H9 (cell line): ENCODE measurements at regions not wholly inside any gene's neighbourhood (a gene's known extent, or its start where the extent isn't known, plus 50 kb on each side); places are given as distances from the start of the nearest gene placed in this dataset.

Experiments
- DNase-seq: peaks from one replicate; pipeline ENCODE4 v3.0.0-alpha.2; 2017
- H2AFZ ChIP-seq: one replicate; pipeline ENCODE4 v1.6.1; 2013; ENCODE audit warnings: mild to moderate bottlenecking, low read length, control low read depth, moderate library complexity
- H2AK5ac ChIP-seq: 2 replicates; pipeline ENCODE4 v1.6.1; 2013; ENCODE audit warnings: low read length, control low read depth, mixed read lengths; ENCODE audit not compliant: insufficient read length
- H2BK120ac ChIP-seq: one replicate; pipeline ENCODE4 v1.6.1; 2013; ENCODE audit warnings: low read depth, mild to moderate bottlenecking, low read length, control low read depth, inconsistent platforms; ENCODE audit not compliant: poor library complexity, severe bottlenecking
- H2BK12ac ChIP-seq: 2 replicates; pipeline ENCODE4 v1.6.1; 2013; ENCODE audit warnings: low read length, control low read depth, mixed read lengths, low read depth; ENCODE audit not compliant: insufficient read length
- H2BK15ac ChIP-seq: 2 replicates; pipeline ENCODE4 v1.6.1; 2013; ENCODE audit warnings: low read depth, low read length, control low read depth
- H2BK20ac ChIP-seq: one replicate; pipeline ENCODE4 v1.6.1; 2013; ENCODE audit warnings: low read depth, mild to moderate bottlenecking, low read length, control low read depth, inconsistent platforms; ENCODE audit not compliant: poor library complexity, severe bottlenecking
- H2BK5ac ChIP-seq: 2 replicates; pipeline ENCODE4 v1.6.1; 2013; ENCODE audit warnings: low read length, control low read depth, mixed read lengths; ENCODE audit not compliant: insufficient read length
- H3K14ac ChIP-seq: 2 replicates; pipeline ENCODE4 v1.6.1; 2013; ENCODE audit warnings: low read length, control low read depth; ENCODE audit not compliant: insufficient read depth
- H3K18ac ChIP-seq: 2 replicates; pipeline ENCODE4 v1.6.1; 2013; ENCODE audit warnings: low read depth, mild to moderate bottlenecking, mixed read lengths, low read length, control low read depth; ENCODE audit not compliant: insufficient read length
- H3K23ac ChIP-seq: 2 replicates; pipeline ENCODE4 v1.6.1; 2013; ENCODE audit warnings: low read length, control low read depth, mixed read lengths, low read depth; ENCODE audit not compliant: insufficient read length
- H3K23me2 ChIP-seq: 2 replicates; pipeline ENCODE4 v1.6.1; 2013; ENCODE audit warnings: low read depth, mild to moderate bottlenecking, mixed read lengths, low read length, control low read depth; ENCODE audit not compliant: insufficient read length, poor library complexity, severe bottlenecking
- H3K27ac ChIP-seq: 2 replicates; pipeline ENCODE4 v1.5.1; 2013; ENCODE audit warnings: low read length, control low read depth, mixed read lengths, low read depth; ENCODE audit not compliant: insufficient read length
- H3K27me3 ChIP-seq: 2 replicates; pipeline ENCODE4 v1.6.1; 2013; ENCODE audit warnings: low read length, control low read depth, inconsistent platforms; ENCODE audit not compliant: insufficient read depth
- H3K4ac ChIP-seq: 2 replicates; pipeline ENCODE4 v1.6.1; 2013; ENCODE audit warnings: low read depth, mild to moderate bottlenecking, control low read depth, inconsistent platforms, low read length, moderate library complexity
- H3K4me1 ChIP-seq: 2 replicates; pipeline ENCODE4 v1.6.1; 2013; ENCODE audit warnings: low read length, control low read depth, inconsistent platforms; ENCODE audit not compliant: insufficient read depth
- H3K4me2 ChIP-seq: 2 replicates; pipeline ENCODE4 v1.6.1; 2013; ENCODE audit warnings: low read length, control low read depth, mixed read lengths; ENCODE audit not compliant: insufficient read length, insufficient read depth
- H3K56ac ChIP-seq: 2 replicates; pipeline ENCODE4 v1.6.1; 2013; ENCODE audit warnings: low read depth, mild to moderate bottlenecking, mixed read lengths, low read length, control low read depth; ENCODE audit not compliant: insufficient read length
- H3K79me1 ChIP-seq: 2 replicates; pipeline ENCODE4 v1.6.1; 2013; ENCODE audit warnings: low read depth, mild to moderate bottlenecking, moderate library complexity, low read length, control low read depth, inconsistent platforms; ENCODE audit not compliant: insufficient read depth, poor library complexity, severe bottlenecking
- H3K79me2 ChIP-seq: 2 replicates; pipeline ENCODE4 v1.6.1; 2013; ENCODE audit warnings: low read length, control low read depth, inconsistent platforms; ENCODE audit not compliant: insufficient read depth
- H3K9ac ChIP-seq: 2 replicates; pipeline ENCODE4 v1.6.1; 2013; ENCODE audit warnings: low read length, control low read depth, mixed read lengths; ENCODE audit not compliant: insufficient read length; ENCODE audit errors: extremely low read depth
- H3K9me3 ChIP-seq: one replicate; pipeline ENCODE4 v1.6.1; 2013; ENCODE audit warnings: low read depth, low read length, inconsistent platforms; ENCODE audit not compliant: control insufficient read depth
- H3T11ph ChIP-seq: one replicate; pipeline ENCODE4 v1.6.1; 2013; ENCODE audit warnings: mild to moderate bottlenecking, low read length, control low read depth, inconsistent platforms
- H4K20me1 ChIP-seq: one replicate; pipeline ENCODE4 v1.6.1; 2013; ENCODE audit not compliant: control insufficient read depth, insufficient read length, insufficient read depth
- H4K5ac ChIP-seq: 2 replicates; pipeline ENCODE4 v1.6.1; 2013; ENCODE audit warnings: low read depth, mild to moderate bottlenecking, mixed read lengths, low read length, control low read depth; ENCODE audit not compliant: insufficient read length
- H4K8ac ChIP-seq: replicated peaks from 2 replicates; pipeline ENCODE4 v1.6.1; 2013; ENCODE audit warnings: low read length, control low read depth, mixed read lengths, low read depth; ENCODE audit not compliant: insufficient read length
- H4K91ac ChIP-seq: 2 replicates; pipeline ENCODE4 v1.6.1; 2013; ENCODE audit warnings: low read depth, mild to moderate bottlenecking, moderate library complexity, mixed read lengths, low read length, control low read depth; ENCODE audit not compliant: insufficient read length
- H3K27ac Mint-ChIP-seq, 3 experiments: 2 replicates in 2 of 3; 3 replicates in 1 of 3; pipeline ENCODE4 v1.8.0; 2020 to 2021; ENCODE audit warnings: mixed read lengths in 3 of 3, mild to moderate bottlenecking in 1 of 3, moderate library complexity in 1 of 3
- H3K27me3 Mint-ChIP-seq: 2 replicates; pipeline ENCODE4 v1.8.0; 2021; ENCODE audit warnings: low read depth, mild to moderate bottlenecking, moderate library complexity, mixed read lengths
- H3K36me3 Mint-ChIP-seq, 3 experiments: 2 replicates in 2 of 3; 3 replicates in 1 of 3; pipeline ENCODE4 v1.8.0; 2020 to 2021; ENCODE audit warnings: low read depth in 3 of 3, mixed read lengths in 3 of 3; ENCODE audit not compliant: insufficient read depth in 1 of 3
- H3K4me1 Mint-ChIP-seq, 2 experiments: 2 replicates each; pipeline ENCODE4 v1.8.0; 2020; ENCODE audit warnings: mixed read lengths in 2 of 2
- H3K4me3 Mint-ChIP-seq, 2 experiments: 2 replicates in 1 of 2; 3 replicates in 1 of 2; pipeline ENCODE4 v1.8.0; 2020 to 2021; ENCODE audit warnings: mild to moderate bottlenecking in 2 of 2, mixed read lengths in 2 of 2, moderate library complexity in 1 of 2
- H3K9me3 Mint-ChIP-seq, 2 experiments: 2 replicates in 1 of 2; 3 replicates in 1 of 2; pipeline ENCODE4 v1.8.0; 2020; ENCODE audit warnings: mild to moderate bottlenecking in 2 of 2, mixed read lengths in 2 of 2, moderate library complexity in 1 of 2
- WGBS: extraction: QIAGEN DNeasy Blood & Tissue Kit; methylation state at CpG from one replicate; pipeline ENCODE4 v1.1.7; 2013; ENCODE audit warnings: missing lambda C conversion rate, low lambda C conversion rate, mixed read lengths; ENCODE audit not compliant: insufficient read length; ENCODE audit errors: extremely low coverage; 5-methylcytosine and 5-hydroxymethylcytosine counted together
- TF ChIP-seq, protein P1 (sequence below): fragments of 200-600 bp; sonication (generic); conservative IDR thresholded peaks from 3 replicates; pipeline ENCODE4 v1.8.0; 2021; ENCODE audit warnings: antibody characterized with exemption, mild to moderate bottlenecking

GRCh38 chr7:35530124-35531109 lies 164.5 kb downstream of the HERPUD2 start:
- H3K23me2 ChIP-seq = no peaks in the 10 kb centered on the region
- no peak overlapping the region for H4K5ac ChIP-seq
- peaks cover 0 to 4% of the 10 kb centered on the region in 2 experiments; a peak in 2 of 5 replicates for H3K9me3 Mint-ChIP-seq
- H3K4ac ChIP-seq = no peak overlapping the region
- H2BK20ac ChIP-seq = no peak overlapping the region
- H3K27me3 ChIP-seq = no peaks in the 10 kb centered on the region
- H2BK5ac ChIP-seq = no peak overlapping the region
- no peak overlapping the region for H4K8ac ChIP-seq
- no peak overlapping the region for H2BK120ac ChIP-seq
- TF ChIP-seq, protein P1, sequence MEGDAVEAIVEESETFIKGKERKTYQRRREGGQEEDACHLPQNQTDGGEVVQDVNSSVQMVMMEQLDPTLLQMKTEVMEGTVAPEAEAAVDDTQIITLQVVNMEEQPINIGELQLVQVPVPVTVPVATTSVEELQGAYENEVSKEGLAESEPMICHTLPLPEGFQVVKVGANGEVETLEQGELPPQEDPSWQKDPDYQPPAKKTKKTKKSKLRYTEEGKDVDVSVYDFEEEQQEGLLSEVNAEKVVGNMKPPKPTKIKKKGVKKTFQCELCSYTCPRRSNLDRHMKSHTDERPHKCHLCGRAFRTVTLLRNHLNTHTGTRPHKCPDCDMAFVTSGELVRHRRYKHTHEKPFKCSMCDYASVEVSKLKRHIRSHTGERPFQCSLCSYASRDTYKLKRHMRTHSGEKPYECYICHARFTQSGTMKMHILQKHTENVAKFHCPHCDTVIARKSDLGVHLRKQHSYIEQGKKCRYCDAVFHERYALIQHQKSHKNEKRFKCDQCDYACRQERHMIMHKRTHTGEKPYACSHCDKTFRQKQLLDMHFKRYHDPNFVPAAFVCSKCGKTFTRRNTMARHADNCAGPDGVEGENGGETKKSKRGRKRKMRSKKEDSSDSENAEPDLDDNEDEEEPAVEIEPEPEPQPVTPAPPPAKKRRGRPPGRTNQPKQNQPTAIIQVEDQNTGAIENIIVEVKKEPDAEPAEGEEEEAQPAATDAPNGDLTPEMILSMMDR = no peak
- H3K4me1 Mint-ChIP-seq = no peaks in the 10 kb centered on the region
- H3K4me1 ChIP-seq = no peaks in the 10 kb centered on the region
- no peak overlapping the region for H2BK12ac ChIP-seq
- no peak overlapping the region for H3K27ac ChIP-seq
- H2AFZ ChIP-seq = no peak overlapping the region
- H2BK15ac ChIP-seq = no peak overlapping the region
- no peak overlapping the region for H3K18ac ChIP-seq
- no peak overlapping the region for H2AK5ac ChIP-seq
- no peak overlapping the region for H4K91ac ChIP-seq
- no CpG with 5 or more reads among the region's 16 CpGs for WGBS
- no peaks in the 10 kb centered on the region for H3K79me1 ChIP-seq
- no peak overlapping the region; a peak in 2 of 7 replicates for H3K27ac Mint-ChIP-seq
- H3K56ac ChIP-seq = no peak overlapping the region
- H3T11ph ChIP-seq = no peak overlapping the region
- peaks cover 12% of the 10 kb centered on the region for H3K27me3 Mint-ChIP-seq
- H3K4me3 Mint-ChIP-seq = no peak overlapping the region
- no peaks in the 10 kb centered on the region for H3K9me3 ChIP-seq
- H3K79me2 ChIP-seq = no peaks in the 10 kb centered on the region
- H3K4me2 ChIP-seq = no peak overlapping the region
- 0 out of 2 replicates have a peak overlapping the region, but pooled peaks have one; percentile 48 for H3K14ac ChIP-seq
- no peak overlapping the region for H3K9ac ChIP-seq
- DNase-seq = no peak
- H3K23ac ChIP-seq = no peak overlapping the region
- no peaks in the 10 kb centered on the region for H4K20me1 ChIP-seq
- no peaks in the 10 kb centered on the region for H3K36me3 Mint-ChIP-seq
